ENCODE measurements at regions not wholly inside any gene's neighbourhood (a gene's known extent, or its start where the extent isn't known, plus 50 kb on each side); places are given as distances from the start of the nearest gene placed in this dataset.

DNA sequence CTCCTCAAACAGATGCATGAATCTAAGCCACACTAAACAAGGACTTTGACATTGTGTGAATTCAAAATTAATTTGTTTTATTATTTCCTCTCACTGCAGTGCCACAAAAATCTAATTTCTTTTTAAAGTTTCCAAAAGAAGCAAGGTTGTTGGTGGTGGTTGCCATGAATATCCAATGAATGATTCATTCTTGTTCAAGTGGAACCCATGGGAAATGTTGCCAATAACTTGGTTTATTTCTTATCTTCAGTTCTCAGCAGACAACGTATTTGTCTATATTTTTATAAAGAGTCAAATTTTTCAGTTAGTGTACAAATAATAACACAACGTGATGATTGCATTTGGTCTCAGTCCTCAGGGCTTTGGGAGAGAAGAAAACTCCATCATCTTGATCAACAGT, 309.4 kb upstream of the NOCT start:
- Mint-ChIP-seq H3K4me3 (ENCODE audit: unreplicated experiment) (no peak overlapping the region), H3K27me3 (ENCODE audit: unreplicated experiment) (peaks cover 4% of the 10 kb centered on the region), H3K4me1 (ENCODE audit: low read depth, unreplicated experiment) (peaks cover 29% of the 10 kb centered on the region), H3K36me3 (ENCODE audit: unreplicated experiment) (no peaks in the 10 kb centered on the region), H3K27ac (ENCODE audit: unreplicated experiment) (no peak overlapping the region), H3K9me3 (ENCODE audit: unreplicated experiment) (peaks cover 4% of the 10 kb centered on the region)
- no peak for DNase-seq
- TF ChIP-seq, protein P1, sequence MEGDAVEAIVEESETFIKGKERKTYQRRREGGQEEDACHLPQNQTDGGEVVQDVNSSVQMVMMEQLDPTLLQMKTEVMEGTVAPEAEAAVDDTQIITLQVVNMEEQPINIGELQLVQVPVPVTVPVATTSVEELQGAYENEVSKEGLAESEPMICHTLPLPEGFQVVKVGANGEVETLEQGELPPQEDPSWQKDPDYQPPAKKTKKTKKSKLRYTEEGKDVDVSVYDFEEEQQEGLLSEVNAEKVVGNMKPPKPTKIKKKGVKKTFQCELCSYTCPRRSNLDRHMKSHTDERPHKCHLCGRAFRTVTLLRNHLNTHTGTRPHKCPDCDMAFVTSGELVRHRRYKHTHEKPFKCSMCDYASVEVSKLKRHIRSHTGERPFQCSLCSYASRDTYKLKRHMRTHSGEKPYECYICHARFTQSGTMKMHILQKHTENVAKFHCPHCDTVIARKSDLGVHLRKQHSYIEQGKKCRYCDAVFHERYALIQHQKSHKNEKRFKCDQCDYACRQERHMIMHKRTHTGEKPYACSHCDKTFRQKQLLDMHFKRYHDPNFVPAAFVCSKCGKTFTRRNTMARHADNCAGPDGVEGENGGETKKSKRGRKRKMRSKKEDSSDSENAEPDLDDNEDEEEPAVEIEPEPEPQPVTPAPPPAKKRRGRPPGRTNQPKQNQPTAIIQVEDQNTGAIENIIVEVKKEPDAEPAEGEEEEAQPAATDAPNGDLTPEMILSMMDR (IDR thresholded peaks at IDR 0.05; ENCODE audit: partially characterized antibody, unreplicated experiment), result no peak

DNA sequence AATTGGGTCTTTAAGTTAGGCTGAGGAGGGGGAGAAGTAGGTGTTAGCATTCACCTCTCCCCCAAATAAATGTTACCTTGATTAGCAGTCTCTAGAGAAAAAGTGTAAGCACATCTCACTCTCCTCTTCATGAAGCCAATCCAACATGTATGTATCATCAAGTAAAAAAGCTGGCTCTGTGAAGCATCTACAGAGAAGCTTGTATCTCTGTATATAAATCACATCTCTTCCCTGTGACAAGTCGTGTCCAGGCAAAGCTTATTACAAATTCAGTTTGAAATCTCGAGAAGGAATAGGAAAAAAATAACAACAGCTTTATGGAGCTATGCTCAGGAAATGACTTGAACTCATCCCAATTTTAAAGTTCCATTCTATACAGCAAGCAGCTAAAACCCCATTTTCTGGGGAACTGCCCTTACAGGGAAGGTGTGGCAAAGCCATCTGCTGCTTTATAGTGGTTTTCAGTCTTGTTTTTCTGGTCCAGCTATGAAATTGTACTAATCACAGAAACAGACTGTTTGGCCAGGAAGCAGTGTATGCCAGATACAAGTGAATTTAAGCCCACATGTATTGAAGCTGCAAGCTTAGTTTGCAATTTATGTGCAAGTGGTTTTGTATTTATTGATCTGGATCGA, 313.3 kb upstream of the NOCT start:
- Mint-ChIP-seq H3K36me3 (ENCODE audit: unreplicated experiment) (no peaks in the 10 kb centered on the region), H3K27ac (ENCODE audit: unreplicated experiment) (peak overlapping the region; percentile 48), H3K27me3 (ENCODE audit: unreplicated experiment) (peaks cover 2% of the 10 kb centered on the region), H3K4me3 (ENCODE audit: unreplicated experiment) (no peak overlapping the region), H3K9me3 (ENCODE audit: unreplicated experiment) (no peaks in the 10 kb centered on the region), H3K4me1 (ENCODE audit: low read depth, unreplicated experiment) (peaks cover 25% of the 10 kb centered on the region)
- DNase-seq, result no peak
- TF ChIP-seq, protein P1 (IDR thresholded peaks at IDR 0.05; ENCODE audit: partially characterized antibody, unreplicated experiment), result no peak

- Mint-ChIP-seq H3K36me3 (ENCODE audit: unreplicated experiment) (no peaks in the 10 kb centered on the region), H3K9me3 (ENCODE audit: unreplicated experiment) (no peaks in the 10 kb centered on the region), H3K4me1 (ENCODE audit: low read depth, unreplicated experiment) (peaks cover 28% of the 10 kb centered on the region), H3K27me3 (ENCODE audit: unreplicated experiment) (peaks cover 2% of the 10 kb centered on the region), H3K27ac (ENCODE audit: unreplicated experiment) (no peak overlapping the region), H3K4me3 (ENCODE audit: unreplicated experiment) (no peak overlapping the region)
- no peak for DNase-seq
- TF ChIP-seq, protein P1 (IDR thresholded peaks at IDR 0.05; ENCODE audit: partially characterized antibody, unreplicated experiment), result no peak
Measured at GRCh38 chr4:138698641-138699040, 316.9 kb upstream of the NOCT start.

GRCh38 chr4:138697851-138698250, 317.7 kb upstream of the NOCT start:
- H3K4me1 Mint-ChIP-seq (ENCODE audit: low read depth, unreplicated experiment), result peaks cover 21% of the 10 kb centered on the region
- TF ChIP-seq, protein P1 (IDR thresholded peaks at IDR 0.05; ENCODE audit: partially characterized antibody, unreplicated experiment), result no peak
- no peaks in the 10 kb centered on the region for H3K9me3 Mint-ChIP-seq (ENCODE audit: unreplicated experiment)
- no peak overlapping the region for H3K4me3 Mint-ChIP-seq (ENCODE audit: unreplicated experiment)
- no peaks in the 10 kb centered on the region for H3K36me3 Mint-ChIP-seq (ENCODE audit: unreplicated experiment)
- H3K27ac Mint-ChIP-seq (ENCODE audit: unreplicated experiment), result peak overlapping the region; percentile 68
- peaks cover 4% of the 10 kb centered on the region for H3K27me3 Mint-ChIP-seq (ENCODE audit: unreplicated experiment)
- no peak for DNase-seq

DNA sequence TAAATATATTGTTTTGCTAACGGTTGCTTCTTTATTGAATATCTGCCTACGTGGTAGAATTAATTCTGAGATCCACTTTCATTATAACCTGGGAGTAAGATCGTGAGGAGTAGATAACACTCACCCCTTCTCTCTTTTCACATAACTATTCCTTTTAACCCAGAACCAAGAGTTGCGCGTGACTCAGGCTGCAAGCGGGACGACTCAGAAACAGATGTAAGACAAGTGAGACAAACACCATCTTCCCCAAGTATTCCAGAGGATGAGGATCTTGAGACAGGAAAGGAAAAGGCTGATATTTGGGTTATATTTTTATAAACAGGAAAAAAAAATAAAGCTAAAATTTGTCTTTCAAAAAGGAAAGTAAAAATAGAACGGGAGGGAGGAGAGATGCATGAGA, 318.8 kb upstream of the NOCT start:
- Mint-ChIP-seq H3K4me1 (ENCODE audit: low read depth, unreplicated experiment) (peaks cover 11% of the 10 kb centered on the region), H3K36me3 (ENCODE audit: unreplicated experiment) (no peaks in the 10 kb centered on the region), H3K4me3 (ENCODE audit: unreplicated experiment) (no peak overlapping the region), H3K9me3 (ENCODE audit: unreplicated experiment) (no peaks in the 10 kb centered on the region), H3K27me3 (ENCODE audit: unreplicated experiment) (peaks cover 2% of the 10 kb centered on the region), H3K27ac (ENCODE audit: unreplicated experiment) (no peak overlapping the region)
- no peak for DNase-seq
- TF ChIP-seq, protein P1 (IDR thresholded peaks at IDR 0.05; ENCODE audit: partially characterized antibody, unreplicated experiment), result no peak
